Calu3 (cell line): ENCODE measurements at regions not wholly inside any gene's neighbourhood (a gene's known extent, or its start where the extent isn't known, plus 50 kb on each side); places are given as distances from the start of the nearest gene placed in this dataset.

Experiments
- BruUV-seq: library from RNA; stranded (reverse); fragments of 400-500 nt; replicated peaks from 2 replicates; lab custom pipeline; 2021; lab: Mats Ljungman, UMichigan
- CTCF ChIA-PET: fragments of 300-600 bp; sonication (Branson Sonifier 250); formaldehyde crosslinking; loops from one replicate; lab custom pipeline; 2022; ENCODE audit warnings: antibody characterized with exemption; lab: Charles Lee
- DNase-seq: peaks from one replicate; pipeline ENCODE4 v3.0.0; 2022
- H3K27ac Mint-ChIP-seq: one replicate; pipeline ENCODE4 v1.8.0; 2022; ENCODE audit warnings: mixed read lengths; ENCODE audit not compliant: unreplicated experiment
- H3K27me3 Mint-ChIP-seq: one replicate; pipeline ENCODE4 v1.8.0; 2022; ENCODE audit warnings: mixed read lengths; ENCODE audit not compliant: unreplicated experiment
- H3K36me3 Mint-ChIP-seq: one replicate; pipeline ENCODE4 v1.8.0; 2022; ENCODE audit warnings: mild to moderate bottlenecking, moderate library complexity, mixed read lengths; ENCODE audit not compliant: insufficient read depth, unreplicated experiment
- H3K4me1 Mint-ChIP-seq: one replicate; pipeline ENCODE4 v1.8.0; 2022; ENCODE audit warnings: mild to moderate bottlenecking, low read depth, mixed read lengths; ENCODE audit not compliant: unreplicated experiment
- H3K4me3 Mint-ChIP-seq: one replicate; pipeline ENCODE4 v1.8.0; 2022; ENCODE audit warnings: mild to moderate bottlenecking, low read depth, moderate library complexity, mixed read lengths; ENCODE audit not compliant: unreplicated experiment
- H3K9me3 Mint-ChIP-seq: one replicate; pipeline ENCODE4 v1.8.0; 2022; ENCODE audit warnings: low read depth, mixed read lengths; ENCODE audit not compliant: unreplicated experiment
- CTCF ChIP-seq: fragments of 200-600 bp; IDR thresholded peaks from one replicate; pipeline ENCODE4 v1.8.0; 2022; ENCODE audit warnings: antibody characterized with exemption; ENCODE audit not compliant: unreplicated experiment
- intact Hi-C: fragments of 100-400 bp; cut with micrococcal nuclease; formaldehyde crosslinking; loops from one replicate; pipeline ENCODE4 v1.10.0; 2022; ENCODE audit not compliant: unreplicated experiment

DNA sequence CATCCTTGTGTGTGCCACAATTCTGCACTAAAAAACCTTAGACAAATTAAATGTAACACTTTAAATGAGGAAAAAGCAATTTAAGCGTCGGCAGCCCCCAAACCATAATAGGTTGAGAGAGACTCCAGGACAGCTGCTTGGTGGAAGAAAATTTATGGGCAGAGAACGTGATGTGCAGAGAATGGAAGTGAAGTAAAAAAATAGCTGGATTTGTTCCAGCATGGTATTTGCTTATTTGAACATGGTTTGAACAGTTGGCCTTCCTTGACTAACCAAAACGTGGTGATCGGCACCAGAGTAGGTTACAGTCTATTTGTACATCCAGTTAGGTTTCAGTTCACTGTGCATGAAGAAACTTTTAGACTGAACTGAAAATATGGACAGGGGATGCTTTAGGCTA, 343.0 kb upstream of the CPEB2 start:
- BruUV-seq: no TSS peak
- intact Hi-C loops: no loop called here
- DNase-seq: no peak
- no peak for TF ChIP-seq CTCF
- CTCF ChIA-PET: no interaction called here
- Mint-ChIP-seq H3K9me3 (peaks cover 4% of the 10 kb centered on the region), H3K4me1 (no peaks in the 10 kb centered on the region), H3K36me3 (no peaks in the 10 kb centered on the region), H3K27ac (no peak overlapping the region), H3K4me3 (no peak overlapping the region), H3K27me3 (no peaks in the 10 kb centered on the region)

- no peak for TF ChIP-seq CTCF
- no peaks in the 10 kb centered on the region for H3K27me3 Mint-ChIP-seq
- peaks cover 8% of the 10 kb centered on the region for H3K4me1 Mint-ChIP-seq
- no peak overlapping the region for H3K4me3 Mint-ChIP-seq
- intact Hi-C loops: no loop called here
- no TSS peak for BruUV-seq
- no peak for DNase-seq
- H3K9me3 Mint-ChIP-seq: no peaks in the 10 kb centered on the region
- no peak overlapping the region for H3K27ac Mint-ChIP-seq
- H3K36me3 Mint-ChIP-seq: no peaks in the 10 kb centered on the region
- CTCF ChIA-PET: interaction anchor here (1.5 kb wide), 1 partner anchor 8 kb away, joined by 3 read pairs; no protein-coding TSS in a partner anchor
These were observed 334.6 kb upstream of the CPEB2 start for GRCh38 chr4:14667624-14668151.

- Mint-ChIP-seq H3K9me3 (no peaks in the 10 kb centered on the region), H3K4me1 (peaks cover 8% of the 10 kb centered on the region), H3K36me3 (no peaks in the 10 kb centered on the region), H3K27ac (no peak overlapping the region), H3K4me3 (no peak overlapping the region), H3K27me3 (no peaks in the 10 kb centered on the region)
- no peak for DNase-seq
- BruUV-seq: no TSS peak
- intact Hi-C loops: no loop called here
- TF ChIP-seq CTCF: no peak
- CTCF ChIA-PET: no interaction called here
These were observed 334.0 kb upstream of the CPEB2 start for GRCh38 chr4:14668296-14668695.

- intact Hi-C loops: no loop called here
These were observed 332.9 kb upstream of the CPEB2 start for GRCh38 chr4:14669371-14669770.

More at GRCh38 chr4:14669371-14669770, 332.9 kb upstream of the CPEB2 start:
- CTCF ChIA-PET: no interaction called here
- no peak for DNase-seq
- no TSS peak for BruUV-seq
- H3K27ac Mint-ChIP-seq: no peak overlapping the region
- H3K36me3 Mint-ChIP-seq: no peaks in the 10 kb centered on the region
- H3K9me3 Mint-ChIP-seq: no peaks in the 10 kb centered on the region
- no peak overlapping the region for H3K4me3 Mint-ChIP-seq
- no peaks in the 10 kb centered on the region for H3K27me3 Mint-ChIP-seq
- H3K4me1 Mint-ChIP-seq: peaks cover 8% of the 10 kb centered on the region
- TF ChIP-seq CTCF: no peak
